Left ventricle myocardium inferior (tissue), 1 donor: ENCODE measurements at regions not wholly inside any gene's neighbourhood (a gene's known extent, or its start where the extent isn't known, plus 50 kb on each side); places are given as distances from the start of the nearest gene placed in this dataset.

ENCODE experiments used
- DNase-seq: peaks from one replicate; pipeline ENCODE4 v3.0.0-alpha.2; 2020
- H3K27ac ChIP-seq: fragments of 200-600 bp; replicated peaks from 2 replicates; pipeline ENCODE4 v1.8.0; 2021
- H3K27me3 ChIP-seq: fragments of 200-600 bp; 2 replicates; pipeline ENCODE4 v1.8.0; 2021; ENCODE audit warnings: low read depth
- H3K36me3 ChIP-seq: fragments of 200-600 bp; 2 replicates; pipeline ENCODE4 v1.8.0; 2021
- H3K4me1 ChIP-seq: fragments of 200-600 bp; 2 replicates; pipeline ENCODE4 v1.8.0; 2021
- H3K4me3 ChIP-seq: fragments of 200-600 bp; 2 replicates; pipeline ENCODE4 v1.8.0; 2021; ENCODE audit warnings: mild to moderate bottlenecking, moderate library complexity
- H3K9me3 ChIP-seq: fragments of 200-600 bp; replicated peaks from 2 replicates; pipeline ENCODE4 v1.8.0; 2021
- CTCF ChIP-seq: fragments of 200-600 bp; IDR thresholded peaks from 2 replicates; pipeline ENCODE4 v1.8.0; 2021; ENCODE audit warnings: antibody characterized with exemption, mild to moderate bottlenecking, borderline replicate concordance
- intact Hi-C: fragments of 100-400 bp; cut with micrococcal nuclease; formaldehyde crosslinking; loops from one replicate; pipeline ENCODE4 v1.11.0; 2022
- donor health status: DM: no; HTN: yes; CAD: no; lungs with severe emphysema.

DNA sequence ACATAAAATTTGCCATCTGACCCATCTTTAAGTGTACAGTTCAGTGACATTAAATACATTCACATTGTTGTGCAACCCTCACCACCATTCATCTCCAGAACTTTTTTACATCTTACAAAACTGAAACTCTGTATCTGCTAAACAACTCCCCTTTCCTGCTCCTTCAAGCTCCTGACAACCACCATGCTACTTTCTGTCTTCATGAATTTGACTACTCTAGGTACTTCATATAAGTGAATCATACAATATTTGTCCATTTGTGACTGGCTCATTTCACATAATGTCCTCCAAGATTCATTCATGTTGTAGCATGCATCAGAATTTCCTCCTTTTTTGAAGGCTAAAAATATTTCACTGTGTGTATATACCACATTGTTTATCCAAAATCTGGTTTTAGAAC is 86.9 kb upstream of the SMLR1 start:
- H3K36me3 ChIP-seq = no peaks in the 10 kb centered on the region
- H3K27me3 ChIP-seq = peaks cover 8% of the 10 kb centered on the region
- H3K4me3 ChIP-seq = no peak overlapping the region
- intact Hi-C loops = no loop called here
- H3K27ac ChIP-seq = no peak overlapping the region
- no peak for TF ChIP-seq CTCF
- no peaks in the 10 kb centered on the region for H3K9me3 ChIP-seq
- no peaks in the 10 kb centered on the region for H3K4me1 ChIP-seq
- DNase-seq = no peak

DNA sequence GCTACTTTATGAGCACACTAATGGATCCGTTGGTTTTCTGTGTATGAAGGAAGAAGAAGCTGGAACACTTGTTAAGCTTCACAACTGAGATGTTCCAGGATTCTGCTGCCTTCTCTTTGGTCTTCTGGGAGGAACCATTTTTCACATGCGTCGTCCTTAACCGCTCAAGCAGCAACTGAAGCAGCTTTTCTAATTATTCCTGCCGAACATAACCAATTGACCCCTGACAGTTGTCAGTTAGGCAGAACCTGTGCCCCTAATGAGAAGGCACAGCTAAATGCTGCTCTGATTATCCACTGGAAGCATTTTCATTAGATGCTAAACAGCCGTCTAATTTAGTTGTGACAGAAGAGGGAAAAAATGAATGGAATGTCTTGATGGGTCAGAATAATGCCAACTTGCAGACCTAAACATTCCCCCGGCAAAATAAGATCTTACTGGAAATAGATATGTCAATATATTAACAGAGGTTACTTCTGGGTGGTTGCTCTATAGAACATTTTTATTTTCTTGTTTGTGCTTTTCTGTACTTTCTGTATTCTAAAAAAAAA is 85.0 kb upstream of the SMLR1 start:
- intact Hi-C loops = no loop called here
- H3K9me3 ChIP-seq = no peaks in the 10 kb centered on the region
- no peak overlapping the region for H3K4me3 ChIP-seq
- TF ChIP-seq CTCF = no peak
- H3K4me1 ChIP-seq = no peaks in the 10 kb centered on the region
- H3K27ac ChIP-seq = no peak overlapping the region
- no peak for DNase-seq
- no peaks in the 10 kb centered on the region for H3K36me3 ChIP-seq
- peaks cover 8% of the 10 kb centered on the region for H3K27me3 ChIP-seq

DNA sequence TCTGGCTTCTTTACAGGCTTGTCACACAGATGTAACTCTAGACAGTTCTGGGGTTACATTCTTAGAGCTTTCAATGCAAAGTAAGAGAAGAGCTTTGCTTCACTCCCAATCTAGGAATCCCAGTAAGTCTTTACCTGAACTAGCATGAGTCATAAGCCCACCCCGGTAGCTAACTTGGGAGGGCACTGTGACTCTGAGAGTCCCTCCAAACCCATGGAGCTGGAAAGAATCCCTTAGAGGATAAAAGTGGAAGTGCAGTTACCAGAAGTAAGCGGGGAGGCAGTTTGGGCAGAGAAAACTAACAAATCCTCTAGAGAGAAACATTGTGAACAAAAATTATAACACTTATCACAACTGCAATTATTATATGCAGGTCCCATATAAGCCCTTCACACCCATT is 84.0 kb upstream of the SMLR1 start:
- peaks cover 8% of the 10 kb centered on the region for H3K27me3 ChIP-seq
- intact Hi-C loops = no loop called here
- TF ChIP-seq CTCF = no peak

DNA sequence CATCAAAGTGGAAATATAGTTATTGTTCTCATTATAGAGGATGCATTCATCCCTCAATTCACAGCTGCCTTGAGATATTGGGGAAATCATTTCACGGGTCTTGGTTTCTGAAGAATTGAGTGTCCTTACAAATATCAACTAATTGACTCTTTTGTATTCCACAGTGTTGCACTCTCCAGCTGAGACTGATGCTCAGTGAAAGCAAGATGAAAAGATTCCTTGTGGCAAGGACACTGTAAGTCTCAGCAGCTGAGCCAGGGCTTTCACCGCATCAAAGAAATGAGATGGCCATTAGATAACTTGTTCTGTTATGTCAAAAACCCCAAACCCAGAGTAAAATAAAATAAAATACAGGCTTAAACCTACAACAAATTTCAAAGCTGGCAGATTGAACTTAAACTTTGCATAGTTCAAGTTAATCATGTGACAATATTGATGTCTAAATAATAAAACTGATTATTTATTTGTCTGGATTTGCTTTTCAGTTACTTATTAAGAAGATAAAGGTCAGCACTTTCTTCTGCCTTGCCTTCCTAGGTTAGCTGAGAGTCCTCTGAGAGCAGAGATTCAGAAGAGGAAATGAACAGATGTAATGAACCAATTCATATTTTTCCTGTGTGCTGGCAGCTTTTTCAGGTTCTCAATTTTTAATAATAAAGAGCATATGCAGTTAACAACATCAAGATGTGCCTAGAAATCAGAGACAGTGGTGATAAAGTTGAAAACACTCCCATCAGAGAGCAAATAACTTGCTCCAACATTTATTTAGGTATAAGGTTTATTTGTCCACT is 82.4 kb upstream of the SMLR1 start:
- Histone ChIP-seq H3K36me3 (no peaks in the 10 kb centered on the region), H3K27me3 (peaks cover 8% of the 10 kb centered on the region), H3K4me3 (no peak overlapping the region), H3K9me3 (peaks cover 17% of the 10 kb centered on the region), H3K27ac (no peak overlapping the region), H3K4me1 (no peaks in the 10 kb centered on the region)
- TF ChIP-seq CTCF = no peak
- DNase-seq = no peak
- intact Hi-C loops = no loop called here

More for the DNA sequence above, 84.0 kb upstream of the SMLR1 start:
- no peak overlapping the region for H3K27ac ChIP-seq
- H3K4me3 ChIP-seq = no peak overlapping the region
- H3K36me3 ChIP-seq = no peaks in the 10 kb centered on the region
- no peak for DNase-seq
- H3K4me1 ChIP-seq = no peaks in the 10 kb centered on the region
- H3K9me3 ChIP-seq = peaks cover 1% of the 10 kb centered on the region

GRCh38 chr6:130748041-130748440 is 79.2 kb upstream of the SMLR1 start:
- H3K4me3 ChIP-seq = no peak overlapping the region
- H3K9me3 ChIP-seq = peaks cover 27% of the 10 kb centered on the region
- H3K4me1 ChIP-seq = no peaks in the 10 kb centered on the region
- intact Hi-C loops = no loop called here
- no peaks in the 10 kb centered on the region for H3K36me3 ChIP-seq
- no peak for DNase-seq
- no peak for TF ChIP-seq CTCF
- H3K27me3 ChIP-seq = no peaks in the 10 kb centered on the region
- H3K27ac ChIP-seq = no peak overlapping the region
